Transverse colon (tissue), 4 donors: ENCODE measurements at regions not wholly inside any gene's neighbourhood (a gene's known extent, or its start where the extent isn't known, plus 50 kb on each side); places are given as distances from the start of the nearest gene placed in this dataset.

ENCODE experiments used
- EP300 ChIP-seq: sonication (generic); formaldehyde crosslinking; IDR thresholded peaks from one replicate; pipeline ENCODE4 v1.6.1; 2017; ENCODE audit warnings: antibody characterized with exemption, low read depth
- POLR2A ChIP-seq: fragments of 450-650 bp; IDR thresholded peaks from one replicate; pipeline ENCODE4 v1.6.1; 2016; ENCODE audit warnings: antibody characterized with exemption, mild to moderate bottlenecking, moderate library complexity
- POLR2AphosphoS5 ChIP-seq, 3 donors: sonication (generic); formaldehyde crosslinking; IDR thresholded peaks; one replicate each; pipeline ENCODE4 v1.6.1; 2016; ENCODE audit warnings: antibody characterized with exemption in 3 of 3
- TF ChIP-seq, protein P1 (sequence below), 5 experiments: fragments of 200-600 bp in 3 of 5; fragments of 450-650 bp in 2 of 5; sonication (generic) in 3 of 5; IDR thresholded peaks; 1 replicate in 2 of 5; 2 replicates in 3 of 5; pipeline ENCODE4 v1.5.1; 2016 to 2017; ENCODE audit warnings: antibody characterized with exemption in 5 of 5, inconsistent platforms in 3 of 5, mild to moderate bottlenecking in 2 of 5, moderate library complexity in 1 of 5

DNA sequence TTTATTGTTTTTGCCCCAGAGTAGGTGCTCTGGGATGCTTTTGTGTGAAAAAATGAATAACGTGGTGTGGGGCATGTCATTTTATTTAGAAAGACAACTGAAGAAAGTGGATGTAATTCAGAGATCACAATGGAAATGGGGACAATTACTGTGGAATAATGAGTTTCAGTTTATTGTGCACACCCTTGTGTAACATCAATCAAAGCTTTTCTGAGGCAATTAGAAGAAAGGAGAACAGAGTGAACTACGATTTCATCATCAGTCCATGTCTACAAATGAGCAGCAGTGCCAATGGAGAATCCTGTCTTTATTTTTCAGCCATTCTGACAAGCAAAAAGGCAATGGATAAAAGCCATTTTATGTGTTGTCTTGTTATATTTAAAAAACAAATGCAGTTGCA lies 339.2 kb downstream of the TMA16 start:
- TF ChIP-seq EP300 (no peak), POLR2A (no peak), POLR2AphosphoS5 (IDR thresholded peaks at IDR 0.05) (no peak)
- TF ChIP-seq, protein P1, sequence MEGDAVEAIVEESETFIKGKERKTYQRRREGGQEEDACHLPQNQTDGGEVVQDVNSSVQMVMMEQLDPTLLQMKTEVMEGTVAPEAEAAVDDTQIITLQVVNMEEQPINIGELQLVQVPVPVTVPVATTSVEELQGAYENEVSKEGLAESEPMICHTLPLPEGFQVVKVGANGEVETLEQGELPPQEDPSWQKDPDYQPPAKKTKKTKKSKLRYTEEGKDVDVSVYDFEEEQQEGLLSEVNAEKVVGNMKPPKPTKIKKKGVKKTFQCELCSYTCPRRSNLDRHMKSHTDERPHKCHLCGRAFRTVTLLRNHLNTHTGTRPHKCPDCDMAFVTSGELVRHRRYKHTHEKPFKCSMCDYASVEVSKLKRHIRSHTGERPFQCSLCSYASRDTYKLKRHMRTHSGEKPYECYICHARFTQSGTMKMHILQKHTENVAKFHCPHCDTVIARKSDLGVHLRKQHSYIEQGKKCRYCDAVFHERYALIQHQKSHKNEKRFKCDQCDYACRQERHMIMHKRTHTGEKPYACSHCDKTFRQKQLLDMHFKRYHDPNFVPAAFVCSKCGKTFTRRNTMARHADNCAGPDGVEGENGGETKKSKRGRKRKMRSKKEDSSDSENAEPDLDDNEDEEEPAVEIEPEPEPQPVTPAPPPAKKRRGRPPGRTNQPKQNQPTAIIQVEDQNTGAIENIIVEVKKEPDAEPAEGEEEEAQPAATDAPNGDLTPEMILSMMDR (IDR thresholded peaks at IDR 0.05): no peak
